GM20000 (cell line): ENCODE measurements at regions not wholly inside any gene's neighbourhood (a gene's known extent, or its start where the extent isn't known, plus 50 kb on each side); places are given as distances from the start of the nearest gene placed in this dataset.

Source experiments
- DNase-seq: peaks from one replicate; pipeline ENCODE4 v3.0.0; 2012; ENCODE audit warnings: low spot score
- CTCF ChIP-seq: IDR thresholded peaks from 2 replicates; pipeline ENCODE4 v1.5.1; 2012; ENCODE audit warnings: mild to moderate bottlenecking, control low read depth; ENCODE audit errors: extremely low read depth, missing control alignments

GRCh38 chr9:116101516-116101915 lies 52.1 kb upstream of the PAPPA start:
- DNase-seq: no peak
- TF ChIP-seq CTCF: no peak

GRCh38 chr9:116102596-116102995 lies 51.0 kb upstream of the PAPPA start:
- TF ChIP-seq CTCF: no peak
- DNase-seq: no peak
